KMS-11 (cell line): ENCODE measurements at regions not wholly inside any gene's neighbourhood (a gene's known extent, or its start where the extent isn't known, plus 50 kb on each side); places are given as distances from the start of the nearest gene placed in this dataset.
"Not testable (repeated sequence)": the region's sequence is repeated elsewhere in the genome, so short reads cannot be mapped to it uniquely, and the experiment has no call there.

ENCODE experiments used
- H2AFZ ChIP-seq: fragments of 200-600 bp; sonication (generic); 2 replicates; pipeline ENCODE4 v1.6.1; 2016; ENCODE audit warnings: antibody characterized with exemption, mixed run types, low read depth
- H3K27ac ChIP-seq: fragments of 200-600 bp; sonication (generic); 2 replicates; pipeline ENCODE4 v1.6.1; 2016; ENCODE audit warnings: mild to moderate bottlenecking, mixed run types
- H3K27me3 ChIP-seq: fragments of 200-600 bp; sonication (generic); 2 replicates; pipeline ENCODE4 v1.6.1; 2017; ENCODE audit warnings: mild to moderate bottlenecking, low read depth, mixed run types, moderate library complexity; ENCODE audit not compliant: insufficient read depth
- H3K36me3 ChIP-seq: fragments of 200-600 bp; sonication (generic); 2 replicates; pipeline ENCODE4 v1.6.1; 2017; ENCODE audit warnings: mild to moderate bottlenecking, mixed run types; ENCODE audit not compliant: insufficient read depth
- H3K4me1 ChIP-seq: fragments of 200-600 bp; sonication (generic); 2 replicates; pipeline ENCODE4 v1.6.1; 2016; ENCODE audit warnings: mild to moderate bottlenecking, low read depth, mixed run types; ENCODE audit not compliant: poor library complexity, severe bottlenecking
- H3K4me2 ChIP-seq: fragments of 200-600 bp; sonication (generic); 2 replicates; pipeline ENCODE4 v1.7.0; 2016; ENCODE audit warnings: mild to moderate bottlenecking, mixed run types
- H3K4me3 ChIP-seq: fragments of 200-600 bp; sonication (generic); IDR thresholded peaks from 2 replicates; pipeline ENCODE4 v1.6.1; 2017; ENCODE audit warnings: low read depth, low read length, mixed read lengths; ENCODE audit not compliant: insufficient read depth
- H3K79me2 ChIP-seq: fragments of 200-600 bp; sonication (generic); 2 replicates; pipeline ENCODE4 v1.6.1; 2016; ENCODE audit warnings: low read depth, mixed run types; ENCODE audit not compliant: insufficient read depth
- H3K9ac ChIP-seq: fragments of 200-600 bp; sonication (generic); 2 replicates; pipeline ENCODE4 v1.6.1; 2016; ENCODE audit warnings: mild to moderate bottlenecking, mixed run types
- H4K20me1 ChIP-seq: fragments of 200-600 bp; sonication (generic); 2 replicates; pipeline ENCODE4 v1.6.1; 2016; ENCODE audit warnings: mild to moderate bottlenecking, mixed run types; ENCODE audit not compliant: insufficient read depth
- CTCF ChIP-seq: fragments of 200-600 bp; sonication (generic); conservative IDR thresholded peaks from 2 replicates; pipeline ENCODE4 v1.6.1; 2017; ENCODE audit warnings: low read depth, mild to moderate bottlenecking, antibody characterized with exemption, low read length, moderate library complexity, mixed read lengths

GRCh38 chr6:16040628-16040974 is 88.3 kb upstream of the MYLIP start:
- Histone ChIP-seq H3K27ac (no peak overlapping the region), H3K27me3 (no peaks in the 10 kb centered on the region), H3K36me3 (no peaks in the 10 kb centered on the region), H3K4me1 (no peaks in the 10 kb centered on the region), H4K20me1 (no peaks in the 10 kb centered on the region), H3K4me2 (no peak overlapping the region), H3K9ac (no peak overlapping the region), H3K79me2 (no peaks in the 10 kb centered on the region), H2AFZ (no peak overlapping the region), H3K4me3 (no peak overlapping the region)
- TF ChIP-seq CTCF, result no peak

- not testable (repeated sequence) for H3K4me3 ChIP-seq, H3K27ac ChIP-seq, H2AFZ ChIP-seq, H3K36me3 ChIP-seq, H4K20me1 ChIP-seq, H3K79me2 ChIP-seq, H3K4me2 ChIP-seq, H3K27me3 ChIP-seq, H3K4me1 ChIP-seq, H3K9ac ChIP-seq
Measured at GRCh38 chr6:16039892-16040627, 88.8 kb upstream of the MYLIP start.

GRCh38 chr6:16038938-16039337 is 89.9 kb upstream of the MYLIP start:
- Histone ChIP-seq H3K4me2 (no peak overlapping the region), H3K36me3 (no peaks in the 10 kb centered on the region), H4K20me1 (no peaks in the 10 kb centered on the region), H3K27me3 (no peaks in the 10 kb centered on the region), H3K79me2 (no peaks in the 10 kb centered on the region), H3K4me3 (no peak overlapping the region), H2AFZ (no peak overlapping the region), H3K27ac (no peak overlapping the region), H3K9ac (no peak overlapping the region), H3K4me1 (no peaks in the 10 kb centered on the region)
- no peak for TF ChIP-seq CTCF

GRCh38 chr6:16035488-16036080 is 93.3 kb upstream of the MYLIP start:
- Histone ChIP-seq H4K20me1 (no peaks in the 10 kb centered on the region), H3K4me1 (no peaks in the 10 kb centered on the region), H3K4me3 (no peak overlapping the region), H3K36me3 (no peaks in the 10 kb centered on the region), H3K27ac (no peak overlapping the region), H3K79me2 (no peaks in the 10 kb centered on the region), H2AFZ (no peak overlapping the region), H3K27me3 (no peaks in the 10 kb centered on the region), H3K9ac (no peak overlapping the region), H3K4me2 (no peak overlapping the region)
- TF ChIP-seq CTCF, result no peak

GRCh38 chr6:16033214-16033613 is 95.7 kb upstream of the MYLIP start:
- Histone ChIP-seq H3K4me1 (no peaks in the 10 kb centered on the region), H3K4me2 (no peak overlapping the region), H3K9ac (no peak overlapping the region), H4K20me1 (no peaks in the 10 kb centered on the region), H2AFZ (no peak overlapping the region), H3K27me3 (no peaks in the 10 kb centered on the region), H3K36me3 (no peaks in the 10 kb centered on the region), H3K79me2 (no peaks in the 10 kb centered on the region), H3K27ac (no peak overlapping the region), H3K4me3 (no peak overlapping the region)
- TF ChIP-seq CTCF, result no peak
